Psoas muscle (tissue), 7 donors: ENCODE measurements at regions not wholly inside any gene's neighbourhood (a gene's known extent, or its start where the extent isn't known, plus 50 kb on each side); places are given as distances from the start of the nearest gene placed in this dataset.

Source experiments
- ATAC-seq, 4 donors: fragments of 200-7000 bp; cut with Tn5 transposase; one replicate each; pipeline ENCODE4 v1.9.1; 2020; ENCODE audit warnings: moderate library complexity in 3 of 4, mild to moderate bottlenecking in 2 of 4
- DNase-seq, 2 donors: peaks; one replicate each; pipeline ENCODE4 v3.0.0-alpha.2; 2020
- H3K27ac ChIP-seq: fragments of 200-600 bp; one replicate; pipeline ENCODE4 v1.8.0; 2022
- H3K27me3 ChIP-seq, 3 donors: fragments of 200-600 bp in 1 of 3; one replicate each; pipeline versions ENCODE4 v1.6.1 to v1.8.0; 2013 to 2022; ENCODE audit warnings: low read length in 2 of 3, mild to moderate bottlenecking in 2 of 3, moderate library complexity in 1 of 3; ENCODE audit not compliant: insufficient read depth in 3 of 3
- H3K36me3 ChIP-seq, 2 donors: fragments of 200-600 bp in 1 of 2; one replicate each; pipeline versions ENCODE4 v1.6.1 to v1.8.0; 2013 to 2022; ENCODE audit warnings: low read depth in 1 of 2, mild to moderate bottlenecking in 1 of 2, moderate library complexity in 1 of 2; ENCODE audit not compliant: insufficient read depth in 1 of 2
- H3K4me1 ChIP-seq: fragments of 200-600 bp; one replicate; pipeline ENCODE4 v1.8.0; 2022
- H3K4me3 ChIP-seq: fragments of 200-600 bp; one replicate; pipeline ENCODE4 v1.8.0; 2022; ENCODE audit warnings: mild to moderate bottlenecking
- H3K9me3 ChIP-seq: fragments of 200-600 bp; one replicate; pipeline ENCODE4 v1.8.0; 2022
- WGBS, 3 donors: extraction: QIAGEN DNeasy Blood & Tissue Kit; methylation state at CpG; one replicate each; pipeline versions ENCODE4 v1.1.6 to v1.1.7; 2013; 5-methylcytosine and 5-hydroxymethylcytosine counted together
- intact Hi-C, 2 donors: fragments of 100-400 bp; cut with DNase I; formaldehyde crosslinking; loops; one replicate each; pipeline versions ENCODE4 v1.11.0 to v1.14.2; 2022
- TF ChIP-seq, protein P1 (sequence below): fragments of 200-600 bp; IDR thresholded peaks from one replicate; pipeline ENCODE4 v1.8.0; 2022; ENCODE audit warnings: antibody characterized with exemption
- donor health status: healthy with polysubstance abuse.
- donor health status: DM: no; HTN: no; CAD: no; lungs with moderate emphysema.
- donor health status: Bipolar disorder and iron deficiency.
- donor health status: healthy.
- donor health status: DM: yes; HTN: yes; CAD: no.
- donor health status: DM: no; HTN: no; CAD: no.
- donor health status: DM: yes; HTN: yes; CAD: no.

GRCh38 chr3:187445356-187445755 is 77.2 kb downstream of the RTP4 start:
- WGBS, 3 donors = 44 to 62% (median 55%) methylated on average over 2 of the region's 2 CpGs
- DNase-seq (no peak), ATAC-seq (no peak)
- Histone ChIP-seq H3K4me3 (no peak overlapping the region), H3K27me3 (no peaks in the 10 kb centered on the region), H3K4me1 (no peaks in the 10 kb centered on the region), H3K27ac (no peak overlapping the region), H3K36me3 (no peaks in the 10 kb centered on the region), H3K9me3 (no peaks in the 10 kb centered on the region)
- TF ChIP-seq, protein P1, sequence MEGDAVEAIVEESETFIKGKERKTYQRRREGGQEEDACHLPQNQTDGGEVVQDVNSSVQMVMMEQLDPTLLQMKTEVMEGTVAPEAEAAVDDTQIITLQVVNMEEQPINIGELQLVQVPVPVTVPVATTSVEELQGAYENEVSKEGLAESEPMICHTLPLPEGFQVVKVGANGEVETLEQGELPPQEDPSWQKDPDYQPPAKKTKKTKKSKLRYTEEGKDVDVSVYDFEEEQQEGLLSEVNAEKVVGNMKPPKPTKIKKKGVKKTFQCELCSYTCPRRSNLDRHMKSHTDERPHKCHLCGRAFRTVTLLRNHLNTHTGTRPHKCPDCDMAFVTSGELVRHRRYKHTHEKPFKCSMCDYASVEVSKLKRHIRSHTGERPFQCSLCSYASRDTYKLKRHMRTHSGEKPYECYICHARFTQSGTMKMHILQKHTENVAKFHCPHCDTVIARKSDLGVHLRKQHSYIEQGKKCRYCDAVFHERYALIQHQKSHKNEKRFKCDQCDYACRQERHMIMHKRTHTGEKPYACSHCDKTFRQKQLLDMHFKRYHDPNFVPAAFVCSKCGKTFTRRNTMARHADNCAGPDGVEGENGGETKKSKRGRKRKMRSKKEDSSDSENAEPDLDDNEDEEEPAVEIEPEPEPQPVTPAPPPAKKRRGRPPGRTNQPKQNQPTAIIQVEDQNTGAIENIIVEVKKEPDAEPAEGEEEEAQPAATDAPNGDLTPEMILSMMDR = no peak
- intact Hi-C loops = no loop called here

DNA sequence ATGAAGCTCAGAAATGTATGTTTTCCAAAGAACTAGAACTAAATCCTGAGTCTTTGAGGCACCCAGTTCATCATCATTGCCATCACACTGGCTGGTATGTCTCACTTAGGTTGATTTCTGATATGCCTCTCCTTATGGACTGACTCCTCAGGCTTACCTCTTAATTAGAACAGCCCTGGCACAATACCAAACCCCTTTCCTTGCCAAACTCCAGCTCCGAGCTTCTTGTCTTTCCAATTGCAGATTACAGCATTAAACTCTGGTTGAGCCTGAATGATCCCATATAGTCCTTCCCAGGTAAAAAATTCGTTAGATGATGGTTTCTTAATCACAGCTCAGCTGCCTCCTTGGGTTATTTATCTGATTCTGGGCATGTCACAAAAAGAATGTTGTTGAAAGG is 66.3 kb downstream of the RTP4 start:
- H3K9me3 ChIP-seq = no peaks in the 10 kb centered on the region
- DNase-seq = no peak
- no peaks in the 10 kb centered on the region for H3K36me3 ChIP-seq
- H3K4me1 ChIP-seq = no peaks in the 10 kb centered on the region
- no peak overlapping the region for H3K4me3 ChIP-seq
- 37 to 43% (median 43%) methylated on average over 2 of the region's 2 CpGs for WGBS, 3 donors
- TF ChIP-seq, protein P1 = no peak
- no peaks in the 10 kb centered on the region for H3K27me3 ChIP-seq
- no peak for ATAC-seq
- intact Hi-C loops = no loop called here
- no peak overlapping the region for H3K27ac ChIP-seq

- no peaks in the 10 kb centered on the region for H3K9me3 ChIP-seq
- DNase-seq (no peak), ATAC-seq (no peak)
- no peak overlapping the region for H3K27ac ChIP-seq
- intact Hi-C loops = no loop called here
- H3K4me3 ChIP-seq = no peak overlapping the region
- WGBS, 3 donors = 40 to 42% (median 42%) methylated on average over 5 of the region's 5 CpGs
- no peaks in the 10 kb centered on the region for H3K27me3 ChIP-seq
- TF ChIP-seq, protein P1 = no peak
- H3K36me3 ChIP-seq = no peaks in the 10 kb centered on the region
- H3K4me1 ChIP-seq = no peaks in the 10 kb centered on the region
These were observed 62.4 kb downstream of the RTP4 start for GRCh38 chr3:187430576-187430975.
